Neural progenitor cell (in vitro differentiated cells): ENCODE measurements at regions not wholly inside any gene's neighbourhood (a gene's known extent, or its start where the extent isn't known, plus 50 kb on each side); places are given as distances from the start of the nearest gene placed in this dataset.

ENCODE experiments used
- DNase-seq: peaks from one replicate; pipeline ENCODE4 v3.0.0-alpha.2; 2016; ENCODE audit warnings: low spot score
- H2AFZ ChIP-seq: fragments of 200-600 bp; sonication (generic); replicated peaks from 2 replicates; pipeline ENCODE4 v1.6.1; 2016; ENCODE audit warnings: antibody characterized with exemption
- H3F3A ChIP-seq: fragments of 200-600 bp; sonication (generic); 2 replicates; pipeline ENCODE4 v1.6.1; 2016; ENCODE audit warnings: antibody characterized with exemption, low read depth
- H3K27ac ChIP-seq: fragments of 200-600 bp; sonication (generic); 2 replicates; pipeline ENCODE4 v1.5.1; 2016; ENCODE audit warnings: mild to moderate bottlenecking
- H3K27me3 ChIP-seq: fragments of 200-600 bp; sonication (generic); 2 replicates; pipeline ENCODE4 v1.6.1; 2016; ENCODE audit warnings: mild to moderate bottlenecking, moderate library complexity
- H3K36me3 ChIP-seq: fragments of 200-600 bp; sonication (generic); 2 replicates; pipeline ENCODE4 v1.5.1; 2016
- H3K4me1 ChIP-seq: fragments of 200-600 bp; sonication (generic); 2 replicates; pipeline ENCODE4 v1.6.1; 2016; ENCODE audit warnings: mixed run types
- H3K4me2 ChIP-seq: fragments of 200-600 bp; sonication (generic); 2 replicates; pipeline ENCODE4 v1.6.1; 2016
- H3K4me3 ChIP-seq: fragments of 200-600 bp; sonication (generic); 2 replicates; pipeline ENCODE4 v1.5.1; 2016
- H3K79me2 ChIP-seq: fragments of 200-600 bp; sonication (generic); 2 replicates; pipeline ENCODE4 v1.6.1; 2016; ENCODE audit warnings: low read depth
- H3K9ac ChIP-seq: fragments of 200-600 bp; sonication (generic); 2 replicates; pipeline ENCODE4 v1.6.1; 2016
- H3K9me3 ChIP-seq: fragments of 200-600 bp; sonication (generic); 2 replicates; pipeline ENCODE4 v1.5.1; 2016; ENCODE audit warnings: low read depth
- H4K20me1 ChIP-seq: fragments of 200-600 bp; sonication (generic); 2 replicates; pipeline ENCODE4 v1.6.1; 2016; ENCODE audit warnings: low read depth
- H3K27ac Mint-ChIP-seq: 3 replicates; pipeline ENCODE4 v1.8.0; 2021; ENCODE audit warnings: mixed read lengths
- H3K27me3 Mint-ChIP-seq: 2 replicates; pipeline ENCODE4 v1.8.0; 2022; ENCODE audit warnings: low read depth, mild to moderate bottlenecking, inconsistent platforms, moderate library complexity, mixed read lengths; ENCODE audit not compliant: insufficient read depth
- H3K36me3 Mint-ChIP-seq: 3 replicates; pipeline ENCODE4 v1.8.0; 2021; ENCODE audit warnings: mixed read lengths
- H3K4me1 Mint-ChIP-seq: 3 replicates; pipeline ENCODE4 v1.8.0; 2021; ENCODE audit warnings: mixed read lengths
- H3K4me3 Mint-ChIP-seq: 3 replicates; pipeline ENCODE4 v1.8.0; 2021; ENCODE audit warnings: mild to moderate bottlenecking, moderate library complexity, mixed read lengths
- H3K9me3 Mint-ChIP-seq: 3 replicates; pipeline ENCODE4 v1.8.0; 2020; ENCODE audit warnings: mixed read lengths
- EZH2 ChIP-seq: fragments of 200-600 bp; sonication (generic); IDR thresholded peaks from 2 replicates; pipeline ENCODE4 v1.6.1; 2017; ENCODE audit warnings: antibody characterized with exemption, mild to moderate bottlenecking, moderate library complexity
- EZH2phosphoT487 ChIP-seq: fragments of 200-600 bp; sonication (generic); IDR thresholded peaks from 2 replicates; pipeline ENCODE4 v1.6.1; 2017; ENCODE audit warnings: antibody characterized with exemption
- TF ChIP-seq, protein P1 (sequence below): fragments of 200-600 bp; sonication (generic); IDR thresholded peaks from 2 replicates; pipeline ENCODE4 v1.5.1; 2017; ENCODE audit warnings: antibody characterized with exemption, mild to moderate bottlenecking

- H3K27me3 Mint-ChIP-seq, result peaks cover 6% of the 10 kb centered on the region
- Histone ChIP-seq H3K4me1 (no peaks in the 10 kb centered on the region), H3F3A (no peaks in the 10 kb centered on the region), H3K4me3 (no peak overlapping the region), H3K79me2 (no peaks in the 10 kb centered on the region), H3K4me2 (no peak overlapping the region), H2AFZ (no peak overlapping the region), H4K20me1 (no peaks in the 10 kb centered on the region), H3K27ac (no peak overlapping the region), H3K36me3 (no peaks in the 10 kb centered on the region), H3K9me3 (no peaks in the 10 kb centered on the region), H3K9ac (no peak overlapping the region), H3K27me3 (no peaks in the 10 kb centered on the region)
- H3K9me3 Mint-ChIP-seq, result no peaks in the 10 kb centered on the region
- no peak for DNase-seq
- H3K4me3 Mint-ChIP-seq, result no peak overlapping the region
- H3K27ac Mint-ChIP-seq, result no peak overlapping the region
- no peaks in the 10 kb centered on the region for H3K36me3 Mint-ChIP-seq
- TF ChIP-seq EZH2, result no peak
- TF ChIP-seq EZH2phosphoT487, result no peak
- TF ChIP-seq, protein P1, sequence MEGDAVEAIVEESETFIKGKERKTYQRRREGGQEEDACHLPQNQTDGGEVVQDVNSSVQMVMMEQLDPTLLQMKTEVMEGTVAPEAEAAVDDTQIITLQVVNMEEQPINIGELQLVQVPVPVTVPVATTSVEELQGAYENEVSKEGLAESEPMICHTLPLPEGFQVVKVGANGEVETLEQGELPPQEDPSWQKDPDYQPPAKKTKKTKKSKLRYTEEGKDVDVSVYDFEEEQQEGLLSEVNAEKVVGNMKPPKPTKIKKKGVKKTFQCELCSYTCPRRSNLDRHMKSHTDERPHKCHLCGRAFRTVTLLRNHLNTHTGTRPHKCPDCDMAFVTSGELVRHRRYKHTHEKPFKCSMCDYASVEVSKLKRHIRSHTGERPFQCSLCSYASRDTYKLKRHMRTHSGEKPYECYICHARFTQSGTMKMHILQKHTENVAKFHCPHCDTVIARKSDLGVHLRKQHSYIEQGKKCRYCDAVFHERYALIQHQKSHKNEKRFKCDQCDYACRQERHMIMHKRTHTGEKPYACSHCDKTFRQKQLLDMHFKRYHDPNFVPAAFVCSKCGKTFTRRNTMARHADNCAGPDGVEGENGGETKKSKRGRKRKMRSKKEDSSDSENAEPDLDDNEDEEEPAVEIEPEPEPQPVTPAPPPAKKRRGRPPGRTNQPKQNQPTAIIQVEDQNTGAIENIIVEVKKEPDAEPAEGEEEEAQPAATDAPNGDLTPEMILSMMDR, result no peak
- no peaks in the 10 kb centered on the region for H3K4me1 Mint-ChIP-seq
These were observed 116.6 kb upstream of the ANKH start for GRCh38 chr5:14988223-14988622.

- Histone ChIP-seq H4K20me1 (no peaks in the 10 kb centered on the region), H3K4me2 (no peak overlapping the region), H3K9me3 (no peaks in the 10 kb centered on the region), H3K4me3 (no peak overlapping the region), H3K9ac (no peak overlapping the region), H3K4me1 (no peaks in the 10 kb centered on the region), H3F3A (no peaks in the 10 kb centered on the region), H3K27ac (no peak overlapping the region), H3K27me3 (no peaks in the 10 kb centered on the region), H3K36me3 (no peaks in the 10 kb centered on the region), H3K79me2 (no peaks in the 10 kb centered on the region), H2AFZ (no peak overlapping the region)
- no peaks in the 10 kb centered on the region for H3K36me3 Mint-ChIP-seq
- no peak overlapping the region for H3K4me3 Mint-ChIP-seq
- H3K4me1 Mint-ChIP-seq, result no peaks in the 10 kb centered on the region
- H3K27me3 Mint-ChIP-seq, result peaks cover 4% of the 10 kb centered on the region
- TF ChIP-seq, protein P1, result no peak
- TF ChIP-seq EZH2 (no peak), EZH2phosphoT487 (no peak)
- H3K9me3 Mint-ChIP-seq, result no peaks in the 10 kb centered on the region
- no peak overlapping the region for H3K27ac Mint-ChIP-seq
- no peak for DNase-seq
These were observed 114.8 kb upstream of the ANKH start for GRCh38 chr5:14986413-14986812.

- H3K4me1 ChIP-seq, result no peaks in the 10 kb centered on the region
- H3K4me3 Mint-ChIP-seq, result no peak overlapping the region
- no peaks in the 10 kb centered on the region for H4K20me1 ChIP-seq
- no peaks in the 10 kb centered on the region for H3K36me3 ChIP-seq
- no peak for DNase-seq
- H3K4me1 Mint-ChIP-seq, result no peaks in the 10 kb centered on the region
- no peak overlapping the region for H2AFZ ChIP-seq
- H3K36me3 Mint-ChIP-seq, result no peaks in the 10 kb centered on the region
- TF ChIP-seq EZH2, result no peak
- TF ChIP-seq, protein P1, result no peak
- no peaks in the 10 kb centered on the region for H3K27me3 ChIP-seq
- peaks cover 2% of the 10 kb centered on the region for H3K9me3 Mint-ChIP-seq
- no peak overlapping the region for H3K4me2 ChIP-seq
- H3K79me2 ChIP-seq, result no peaks in the 10 kb centered on the region
- no peaks in the 10 kb centered on the region for H3K9me3 ChIP-seq
- no peak overlapping the region for H3K4me3 ChIP-seq
- H3F3A ChIP-seq, result no peaks in the 10 kb centered on the region
- no peak overlapping the region for H3K27ac Mint-ChIP-seq
- H3K27me3 Mint-ChIP-seq, result peaks cover 4% of the 10 kb centered on the region
- H3K9ac ChIP-seq, result no peak overlapping the region
- no peak overlapping the region for H3K27ac ChIP-seq
These were observed 112.3 kb upstream of the ANKH start for GRCh38 chr5:14983666-14984441.
